NCI-H748 (cell line): ENCODE measurements at regions not wholly inside any gene's neighbourhood (a gene's known extent, or its start where the extent isn't known, plus 50 kb on each side); places are given as distances from the start of the nearest gene placed in this dataset.
"Not testable (repeated sequence)": the region's sequence is repeated elsewhere in the genome, so short reads cannot be mapped to it uniquely, and the experiment has no call there.

Experiments
- DNase-seq: peaks from one replicate; lab custom pipeline; 2025; ENCODE audit not compliant: unreplicated experiment; lab: John Stamatoyannopoulos, UW

DNA sequence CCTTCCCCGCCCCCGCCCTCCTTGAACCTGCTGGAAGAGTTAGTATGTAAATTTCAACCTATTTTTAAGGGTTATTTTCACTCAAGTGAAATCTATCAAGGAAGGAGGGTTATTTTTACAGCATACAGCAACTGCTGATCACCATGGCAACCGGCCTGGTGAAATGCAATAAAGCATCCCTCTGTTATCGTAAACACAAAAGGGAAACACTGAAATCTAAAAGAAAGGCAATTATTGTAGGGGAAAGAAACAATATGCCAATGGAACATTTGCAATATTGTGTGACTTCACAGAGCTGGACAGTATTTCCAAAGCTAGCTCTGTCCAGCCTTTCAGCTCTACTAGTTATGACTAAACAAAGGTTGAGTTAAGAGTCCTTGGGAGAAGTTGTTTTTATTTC, 588.3 kb upstream of the PBX1 start:
- DNase-seq: peak; percentile 90

DNA sequence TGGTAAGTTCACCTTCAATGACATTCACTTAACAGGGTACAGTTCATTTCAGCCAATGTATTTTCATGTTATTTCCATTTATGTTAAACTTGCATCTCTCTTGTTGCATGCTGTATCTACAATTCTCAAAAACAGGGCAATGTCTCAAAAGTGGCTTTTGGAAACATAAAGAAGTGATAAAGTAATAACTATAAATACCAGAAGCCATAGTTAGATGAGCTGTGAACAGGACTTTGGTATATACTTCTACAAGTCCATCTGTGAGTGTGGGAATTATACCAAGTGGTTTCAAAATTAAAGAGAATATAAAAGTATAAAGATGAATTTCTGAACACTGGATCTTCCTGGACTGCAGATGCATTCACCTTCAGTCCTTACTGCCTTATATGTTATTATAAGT, 585.4 kb upstream of the PBX1 start:
- DNase-seq: no peak

DNA sequence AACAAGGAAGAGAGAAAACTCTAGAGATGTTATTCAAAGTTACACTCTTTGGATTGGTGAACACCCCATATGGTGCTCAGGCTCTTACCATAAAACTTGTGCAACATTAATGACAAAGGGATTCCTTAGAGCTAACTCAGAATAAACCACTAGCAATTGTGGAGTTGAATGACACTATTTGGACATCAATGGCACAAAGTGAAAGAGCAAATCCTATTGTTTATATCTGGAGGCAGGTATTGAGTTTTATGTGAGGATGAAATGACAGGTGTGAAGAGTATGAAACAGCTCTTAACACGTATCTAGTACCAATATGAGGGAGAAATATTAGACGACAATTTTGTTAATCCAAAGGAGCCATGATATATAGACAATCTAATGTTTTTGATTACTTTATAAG, 584.9 kb upstream of the PBX1 start:
- DNase-seq: peak; percentile 72

DNA sequence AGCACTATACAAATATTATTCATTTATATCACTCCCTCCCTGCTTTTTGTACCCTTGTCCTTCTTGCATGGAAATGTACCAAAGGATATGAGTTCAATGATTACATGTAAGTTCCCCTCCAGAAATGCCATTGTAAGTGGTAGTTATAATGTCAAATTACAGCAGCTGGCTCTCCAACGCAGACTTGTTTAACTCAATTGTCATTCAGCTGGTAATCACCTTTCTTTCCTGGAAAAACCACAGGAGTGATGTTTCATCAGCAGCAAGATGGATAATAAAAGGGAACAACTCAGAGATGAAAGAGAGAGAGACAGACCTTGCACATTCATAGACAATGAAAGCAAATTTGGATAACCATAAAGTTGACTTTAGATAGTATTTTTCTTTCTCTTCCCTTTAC, 578.6 kb upstream of the PBX1 start:
- peak; percentile 95 for DNase-seq

DNA sequence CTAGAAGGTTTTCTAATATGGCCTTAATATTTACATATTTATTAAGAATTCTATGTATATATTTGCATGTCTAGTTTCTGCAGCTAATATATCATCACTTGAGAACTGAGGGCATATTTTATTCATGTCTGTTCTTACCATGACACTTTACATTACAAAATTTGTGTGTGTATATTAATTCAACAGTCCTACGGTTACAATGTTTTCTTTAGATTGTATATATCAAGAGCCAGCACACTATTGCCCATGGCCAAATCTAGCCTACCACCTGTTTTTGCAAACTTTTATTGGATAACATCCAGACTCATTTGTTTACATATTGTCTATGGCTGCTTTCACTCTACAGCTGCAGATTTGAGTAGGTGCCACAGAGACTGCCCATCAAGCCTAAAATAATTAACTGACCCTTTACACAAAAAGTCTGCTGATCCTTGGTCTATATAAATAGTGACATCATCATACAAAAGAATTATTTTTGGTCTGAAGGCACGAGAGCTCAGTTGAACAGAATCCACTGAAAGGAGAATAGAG, 577.4 kb upstream of the PBX1 start:
- peak; percentile 94 for DNase-seq

DNA sequence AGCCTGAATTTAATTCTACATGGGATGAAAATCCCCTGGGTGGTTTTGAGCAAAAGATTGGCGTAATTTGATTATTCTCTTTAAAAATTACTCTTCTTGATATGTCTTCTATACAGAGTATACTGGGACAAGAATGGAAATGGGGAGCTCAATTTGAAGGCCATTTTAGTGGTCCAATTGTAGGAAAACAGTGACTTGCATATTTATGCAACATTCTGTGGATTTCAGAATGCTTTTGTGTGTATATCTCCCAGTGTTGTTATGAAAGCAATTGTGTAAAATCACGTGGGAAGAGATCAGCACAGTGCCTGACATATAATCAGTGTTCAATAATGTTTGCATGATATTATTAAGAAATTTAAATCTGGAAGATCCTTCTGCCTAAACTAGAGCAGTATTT, 575.9 kb upstream of the PBX1 start:
- no peak for DNase-seq

DNA sequence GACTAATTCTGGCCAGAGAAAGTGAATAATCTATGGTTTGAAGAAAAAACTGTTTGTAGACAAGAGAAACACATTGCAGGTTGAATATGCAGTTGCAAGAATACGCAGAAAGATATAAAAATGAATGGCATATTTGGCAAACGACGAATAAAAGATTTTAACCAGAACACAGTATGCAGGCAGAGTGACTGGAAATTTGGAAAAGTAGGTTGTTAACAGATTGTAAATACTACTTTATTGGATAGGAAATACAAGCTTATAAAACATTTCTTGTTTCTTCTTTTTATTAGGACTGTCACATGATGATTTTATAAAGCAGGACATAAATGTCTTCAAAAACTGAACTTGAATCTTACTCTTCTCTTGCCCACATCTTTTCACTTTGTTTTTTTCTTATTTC, 573.3 kb upstream of the PBX1 start:
- DNase-seq: no peak

DNA sequence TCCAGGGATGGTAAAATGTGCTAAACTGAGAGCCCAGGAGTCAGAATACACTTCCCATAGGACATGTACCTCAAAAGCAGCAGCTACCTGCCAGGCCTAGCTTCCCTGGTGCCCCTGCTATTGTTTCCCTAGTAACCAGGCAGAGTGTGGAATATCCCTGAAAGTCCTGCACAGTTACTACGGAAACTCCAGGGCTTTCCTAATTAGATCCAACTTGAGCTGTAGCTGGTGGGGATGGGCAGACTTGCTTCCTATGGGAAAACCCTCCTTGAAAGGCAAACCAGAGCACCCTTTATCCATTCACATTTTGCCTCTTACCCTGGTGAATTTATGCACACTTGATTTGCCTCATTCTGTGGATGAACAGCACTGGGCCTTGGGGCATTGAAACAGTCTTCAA, 559.9 kb upstream of the PBX1 start:
- DNase-seq: peak; percentile 77

DNA sequence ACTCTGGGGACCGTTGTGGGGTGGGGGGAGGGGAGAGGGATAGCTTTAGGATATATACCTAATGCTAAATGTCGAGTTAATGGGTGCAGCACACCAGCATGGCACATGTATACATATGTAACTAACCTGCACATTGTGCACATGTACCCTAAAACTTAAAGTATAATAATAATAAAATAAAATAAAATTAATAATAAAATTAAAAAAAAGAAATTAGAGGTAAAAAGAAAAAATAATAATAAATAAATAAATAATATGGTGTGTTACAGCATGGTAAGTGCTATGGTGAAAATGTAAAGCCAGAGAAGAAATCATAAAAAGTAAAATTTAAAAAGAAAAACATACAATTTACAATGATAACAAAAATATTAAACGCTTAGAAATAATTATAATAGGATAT, 552.8 kb upstream of the PBX1 start:
- DNase-seq: not testable (repeated sequence)

DNA sequence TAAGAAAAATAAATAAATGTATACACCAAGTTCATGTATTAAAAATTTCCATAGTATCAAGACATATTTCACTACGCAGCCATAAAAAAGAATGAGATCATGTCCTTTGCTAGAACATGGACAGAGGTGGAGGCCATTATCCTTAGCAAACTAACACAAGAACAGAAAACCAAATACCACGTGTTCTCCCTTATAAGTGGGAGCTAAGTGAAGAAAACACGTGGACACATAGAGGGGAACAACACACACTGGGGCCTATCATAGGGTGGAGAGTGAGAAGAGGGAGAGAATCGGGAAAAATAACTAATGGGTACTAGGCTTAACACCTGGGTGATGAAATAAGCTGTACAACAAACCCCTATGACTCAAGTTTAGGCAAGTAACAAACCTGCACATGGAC, 552.4 kb upstream of the PBX1 start:
- no peak for DNase-seq

DNA sequence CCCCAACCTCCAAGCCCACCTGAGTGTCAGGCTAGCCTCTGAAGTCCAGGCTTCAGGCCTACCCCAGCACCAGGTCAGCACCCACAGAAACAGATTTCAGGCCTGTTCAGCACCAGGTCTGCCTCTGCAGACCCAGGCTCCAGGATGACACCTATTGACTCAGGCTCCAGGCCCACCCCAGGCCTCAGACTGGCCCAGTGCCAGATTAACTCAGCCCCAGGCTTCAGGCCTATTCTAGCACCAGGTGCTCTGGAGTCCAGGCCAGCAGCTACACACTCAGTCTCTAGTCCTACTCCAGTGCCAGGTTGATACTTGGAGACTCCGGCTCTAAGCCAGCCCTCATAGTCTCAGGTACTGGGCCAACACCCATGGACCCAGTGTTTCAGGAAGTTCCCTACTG, 541.7 kb upstream of the PBX1 start:
- no peak for DNase-seq

DNA sequence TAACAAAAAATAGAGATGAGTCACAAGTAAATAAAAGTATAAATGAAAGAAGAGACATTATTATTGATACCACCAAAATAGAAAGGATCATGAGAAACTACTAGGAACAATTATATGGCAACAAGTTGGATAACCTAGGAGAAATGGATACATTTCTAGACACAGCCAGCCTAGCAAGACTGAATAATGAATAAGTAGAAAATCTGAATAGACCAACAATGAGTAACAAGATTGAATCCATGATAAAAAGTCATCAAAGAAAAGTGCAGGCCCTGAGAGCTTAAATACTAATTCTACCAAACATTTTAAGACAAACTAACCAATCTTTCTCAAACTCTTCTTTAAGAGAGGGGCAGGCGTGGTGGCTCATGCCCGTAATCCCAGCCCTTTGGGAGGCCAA, 538.6 kb upstream of the PBX1 start:
- no peak for DNase-seq

DNA sequence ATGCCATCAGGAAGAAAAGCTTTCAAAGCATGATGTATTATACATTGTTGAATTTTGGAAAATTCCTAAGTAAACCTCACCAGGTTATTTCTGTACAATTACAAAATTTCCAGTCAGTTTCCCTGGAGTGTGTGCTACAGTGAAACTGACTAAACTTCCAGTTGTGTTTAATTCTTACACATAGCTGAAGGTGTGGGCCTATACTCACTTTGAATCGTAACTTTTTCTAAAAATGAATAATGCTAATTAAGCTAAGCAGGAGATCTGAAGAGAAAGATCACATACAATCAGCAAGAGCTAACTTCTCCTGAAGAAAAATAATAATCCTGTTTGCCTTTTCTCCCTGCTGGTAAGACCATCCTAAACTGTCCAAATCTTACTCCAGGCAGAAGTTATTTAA, 537.2 kb upstream of the PBX1 start:
- DNase-seq: no peak

DNA sequence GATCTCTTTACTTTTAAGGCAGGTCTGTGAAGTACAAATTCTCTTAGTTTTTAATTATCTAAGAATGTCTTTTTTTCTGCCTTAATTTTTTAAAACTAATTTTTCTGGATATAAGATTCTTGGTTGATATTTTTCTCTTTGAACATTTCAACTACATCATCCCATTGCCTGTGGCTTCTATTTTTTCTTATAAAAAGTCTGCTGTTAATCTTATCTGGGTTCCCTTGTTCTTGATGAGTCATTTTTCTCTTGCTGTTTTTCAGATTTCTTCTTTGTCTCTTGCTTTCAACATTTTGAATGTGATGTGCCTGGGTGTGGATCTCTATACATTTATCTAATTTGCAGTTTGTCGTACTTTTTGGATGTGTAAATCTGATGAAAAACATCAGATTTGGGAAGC, 525.2 kb upstream of the PBX1 start:
- no peak for DNase-seq

DNA sequence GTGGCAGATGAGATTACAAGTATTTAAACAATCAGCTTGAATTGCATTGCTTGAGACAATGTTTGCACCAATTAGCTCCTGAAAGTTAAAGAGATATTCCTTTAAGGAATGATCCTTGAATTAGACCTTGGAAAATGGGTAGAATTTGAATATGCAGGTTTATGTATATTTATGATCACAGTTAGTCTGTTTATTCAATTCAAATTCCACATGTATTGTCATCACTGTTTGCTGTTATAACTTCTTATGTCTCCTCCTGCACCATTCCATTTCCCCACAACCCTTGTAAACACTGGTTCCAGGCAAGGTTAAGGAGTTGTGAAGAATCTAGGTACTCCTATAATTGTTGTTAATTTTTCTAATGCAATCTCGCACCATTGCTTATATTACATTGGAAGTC, 518.2 kb upstream of the PBX1 start:
- DNase-seq: peak; percentile 43

DNA sequence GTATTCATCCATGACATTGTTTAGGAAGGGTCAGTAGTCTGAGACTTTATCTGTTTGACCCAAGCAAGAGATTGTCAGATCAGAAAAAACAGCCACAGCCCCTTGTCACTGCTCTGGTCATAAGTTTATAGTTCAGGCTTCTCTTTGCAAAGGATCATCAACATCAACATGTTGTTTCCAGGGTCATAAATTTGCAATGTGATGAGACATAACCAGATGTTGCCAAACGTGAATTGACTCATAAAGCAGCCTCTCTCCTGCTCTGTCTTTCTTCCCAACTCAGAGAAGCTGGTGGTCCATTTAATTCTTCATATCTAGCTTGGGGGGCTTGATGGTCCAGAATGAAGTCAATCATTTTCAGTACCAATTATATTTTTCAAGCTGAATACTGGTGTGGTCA, 507.2 kb upstream of the PBX1 start:
- no peak for DNase-seq

DNA sequence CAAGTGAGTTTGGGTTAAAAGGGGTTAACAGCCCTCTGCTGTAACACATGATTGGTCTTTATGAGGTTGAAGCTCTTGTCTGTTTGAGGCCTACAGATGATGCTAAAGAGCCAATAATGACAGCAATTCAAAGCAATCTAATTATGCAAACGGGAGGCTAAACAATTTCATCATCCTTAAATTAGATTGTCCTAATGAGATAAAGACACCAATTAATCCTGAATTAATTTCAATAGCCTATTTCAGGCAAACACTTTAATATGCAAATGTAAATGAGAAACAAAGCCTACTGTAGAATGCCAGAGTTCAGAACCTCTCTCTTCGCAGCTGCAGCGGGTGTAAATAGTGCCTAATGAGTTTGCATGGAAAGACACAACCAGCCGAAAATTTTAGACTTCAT, 504.7 kb upstream of the PBX1 start:
- peak; percentile 67 for DNase-seq

DNA sequence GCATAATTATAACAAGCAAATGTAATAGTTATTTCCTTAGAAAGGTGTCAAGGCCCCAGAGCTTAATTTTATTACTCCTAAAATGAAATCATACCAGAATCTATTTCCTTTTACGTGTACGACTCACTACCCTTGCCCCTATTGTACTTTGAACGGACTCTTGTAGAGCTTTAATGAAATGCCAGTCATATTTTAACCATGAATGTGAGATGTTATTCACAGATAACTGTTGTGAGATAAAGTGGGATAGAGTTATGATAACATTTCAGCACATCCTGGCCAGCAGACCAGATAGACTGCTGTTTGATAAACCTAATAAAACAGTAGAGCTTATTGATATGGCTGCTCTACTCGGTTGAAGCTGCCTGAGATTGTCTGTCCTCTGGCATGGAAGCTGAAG, 500.8 kb upstream of the PBX1 start:
- DNase-seq: no peak

DNA sequence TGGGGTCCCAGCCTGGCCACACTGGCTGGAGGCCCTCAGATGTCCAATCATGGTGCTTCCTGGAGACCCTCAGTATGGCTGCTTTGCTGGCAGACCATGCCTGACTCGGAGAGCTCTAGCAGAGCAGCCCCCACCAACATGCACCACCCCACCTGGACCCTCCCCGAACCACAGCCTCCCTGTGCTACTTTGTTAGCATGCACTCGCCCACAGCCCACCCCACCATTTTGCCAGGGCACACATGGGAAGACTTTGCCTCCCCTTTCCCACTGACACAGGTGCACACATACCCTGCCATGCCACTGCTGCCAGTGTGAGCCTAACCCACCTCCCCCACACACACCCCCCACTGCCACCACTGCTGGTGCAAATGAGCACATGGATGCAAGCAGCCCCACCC, 497.5 kb upstream of the PBX1 start:
- no peak for DNase-seq

DNA sequence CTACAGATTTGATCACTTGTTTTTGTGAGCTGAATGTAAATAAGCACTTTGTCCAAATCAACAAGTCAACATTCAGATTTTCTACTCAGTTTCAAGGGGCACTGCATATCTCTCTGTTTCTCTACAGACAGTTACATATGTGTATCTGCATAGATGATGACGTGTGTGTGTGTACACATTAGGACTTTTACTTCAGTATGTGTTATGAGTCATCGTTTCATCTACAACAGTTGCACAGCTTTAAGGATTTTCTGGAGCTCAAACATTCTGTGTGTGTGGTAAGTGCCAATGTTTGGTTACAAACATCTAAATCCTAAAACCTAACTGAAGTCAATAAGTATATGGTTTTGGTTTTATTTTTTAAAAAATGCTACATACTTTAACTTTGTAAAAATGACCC, 494.5 kb upstream of the PBX1 start:
- no peak for DNase-seq

DNA sequence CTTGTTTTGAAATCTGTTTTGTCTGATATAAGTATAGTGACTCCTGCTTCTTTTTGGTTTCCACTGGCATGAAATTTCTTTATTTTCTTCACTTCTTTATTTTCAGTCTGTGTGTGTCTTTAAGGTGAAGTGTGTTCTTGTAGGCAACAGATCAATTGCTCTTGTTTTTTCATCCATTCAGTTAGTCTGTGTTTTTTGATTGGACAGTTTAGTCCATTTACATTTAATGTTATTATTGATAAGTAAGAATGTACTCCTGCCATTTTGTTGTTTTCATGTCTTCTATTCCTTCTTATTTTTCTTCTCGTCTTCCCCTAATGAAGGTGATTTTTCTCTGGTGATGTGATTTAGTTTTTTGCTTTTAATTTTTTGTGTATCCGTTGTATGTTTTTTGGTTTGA, 487.7 kb upstream of the PBX1 start:
- DNase-seq: no peak

DNA sequence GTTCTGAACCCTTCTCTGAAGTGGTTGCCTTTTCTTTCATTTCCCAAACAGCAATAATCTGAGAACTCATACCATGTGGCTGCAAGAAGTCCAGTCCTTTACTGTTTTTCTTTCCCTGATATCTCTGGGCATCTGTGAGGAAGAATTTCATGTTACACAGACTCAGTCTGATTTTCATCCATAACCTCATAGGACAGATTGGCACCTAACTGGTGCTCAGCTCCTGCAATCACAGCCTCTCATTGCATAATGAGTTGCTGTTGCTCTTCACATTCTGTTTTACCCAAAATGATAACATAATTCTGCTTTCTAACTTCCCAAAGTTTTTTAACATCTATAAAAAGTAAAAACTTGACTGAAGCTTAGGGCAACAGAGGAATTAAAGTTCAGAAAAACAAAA, 472.2 kb upstream of the PBX1 start:
- no peak for DNase-seq

DNA sequence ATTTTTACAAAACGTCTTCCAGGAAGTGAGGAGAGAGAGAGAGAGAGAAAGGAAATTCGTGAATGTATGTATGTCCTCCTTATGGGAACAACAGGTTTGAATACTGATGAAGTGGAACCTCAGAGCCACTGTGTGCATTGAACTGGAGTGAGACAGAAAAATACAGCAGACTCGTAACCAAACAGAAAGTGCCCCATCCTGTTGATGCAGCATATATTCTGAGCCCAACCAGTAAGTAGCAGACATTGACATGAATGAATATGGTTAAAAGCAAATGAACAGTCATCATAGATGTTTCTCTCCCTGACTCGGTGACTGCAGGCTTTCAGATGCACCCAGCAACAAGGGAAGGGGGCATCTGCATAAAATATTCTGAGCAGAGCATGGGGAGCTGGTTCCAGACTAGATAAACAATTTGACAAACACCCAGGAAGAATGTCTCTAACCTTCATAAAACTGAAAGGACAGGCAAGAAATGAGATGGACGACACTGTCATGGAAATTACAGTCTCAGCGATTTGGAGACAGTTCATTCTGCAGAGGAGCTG, 471.0 kb upstream of the PBX1 start:
- DNase-seq: no peak
